ENCODE measurements at regions not wholly inside any gene's neighbourhood (a gene's known extent, or its start where the extent isn't known, plus 50 kb on each side); places are given as distances from the start of the nearest gene placed in this dataset.

GRCh38 chr13:106118996-106119395 lies 416.5 kb downstream of the EFNB2 start:
- Histone ChIP-seq H2AFZ (ENCODE audit: low read depth, low read length) (no peak overlapping the region), H3K4me1 (ENCODE audit: insufficient read depth, low read length) (0 out of 2 replicates have a peak, but pooled peaks cover 3% of the 10 kb centered on the region), H4K20me1 (ENCODE audit: insufficient read depth, low read length) (no peaks in the 10 kb centered on the region), H3K27ac (ENCODE audit: low read length) (no peak overlapping the region), H3K27me3 (ENCODE audit: insufficient read depth, low read length, poor library complexity) (no peaks in the 10 kb centered on the region), H3K79me2 (ENCODE audit: insufficient read depth, low read length) (no peaks in the 10 kb centered on the region), H3K9ac (ENCODE audit: low read depth, low read length) (no peak overlapping the region), H3K9me3 (ENCODE audit: insufficient read depth, low read length, severe bottlenecking) (no peaks in the 10 kb centered on the region), H3K36me3 (ENCODE audit: insufficient read depth, low read length) (no peaks in the 10 kb centered on the region), H3K4me2 (ENCODE audit: insufficient read depth, low read length) (no peak overlapping the region), H3K4me3 (ENCODE audit: low read depth in 1 of 2, low read length in 2 of 2) (no peak overlapping the region)
- no peak for TF ChIP-seq EZH2 (IDR thresholded peaks at IDR 0.05; ENCODE audit: borderline replicate concordance, low read depth, low read length, severe bottlenecking)
- TF ChIP-seq CTCF (IDR thresholded peaks at IDR 0.05; ENCODE audit: borderline replicate concordance, extremely low read depth, low read length, poor library complexity, severe bottlenecking): no peak
- no peak for ATAC-seq (ENCODE audit: insufficient read depth, low read depth)
- DNase-seq: no peak

GRCh38 chr13:106118050-106118449 lies 417.4 kb downstream of the EFNB2 start:
- H3K9ac ChIP-seq (ENCODE audit: low read depth, low read length): no peak overlapping the region
- no peaks in the 10 kb centered on the region for H3K27me3 ChIP-seq (ENCODE audit: insufficient read depth, low read length, poor library complexity)
- ATAC-seq (ENCODE audit: insufficient read depth, low read depth) (no peak), DNase-seq (no peak)
- H4K20me1 ChIP-seq (ENCODE audit: insufficient read depth, low read length): no peaks in the 10 kb centered on the region
- H3K4me3 ChIP-seq (ENCODE audit: low read depth in 1 of 2, low read length in 2 of 2): no peak overlapping the region
- no peaks in the 10 kb centered on the region for H3K36me3 ChIP-seq (ENCODE audit: insufficient read depth, low read length)
- TF ChIP-seq EZH2 (IDR thresholded peaks at IDR 0.05; ENCODE audit: borderline replicate concordance, low read depth, low read length, severe bottlenecking) (no peak), CTCF (IDR thresholded peaks at IDR 0.05; ENCODE audit: borderline replicate concordance, extremely low read depth, low read length, poor library complexity, severe bottlenecking) (no peak)
- H3K79me2 ChIP-seq (ENCODE audit: insufficient read depth, low read length): no peaks in the 10 kb centered on the region
- H2AFZ ChIP-seq (ENCODE audit: low read depth, low read length): no peak overlapping the region
- H3K9me3 ChIP-seq (ENCODE audit: insufficient read depth, low read length, severe bottlenecking): no peaks in the 10 kb centered on the region
- no peak overlapping the region for H3K4me2 ChIP-seq (ENCODE audit: insufficient read depth, low read length)
- no peak overlapping the region for H3K27ac ChIP-seq (ENCODE audit: low read length)
- 0 out of 2 replicates have a peak, but pooled peaks cover 3% of the 10 kb centered on the region for H3K4me1 ChIP-seq (ENCODE audit: insufficient read depth, low read length)

- Histone ChIP-seq H3K27me3 (ENCODE audit: insufficient read depth, low read length, poor library complexity) (no peaks in the 10 kb centered on the region), H3K9me3 (ENCODE audit: insufficient read depth, low read length, severe bottlenecking) (no peaks in the 10 kb centered on the region), H4K20me1 (ENCODE audit: insufficient read depth, low read length) (no peaks in the 10 kb centered on the region), H3K27ac (ENCODE audit: low read length) (no peak overlapping the region), H3K4me1 (ENCODE audit: insufficient read depth, low read length) (0 out of 2 replicates have a peak, but pooled peaks cover 3% of the 10 kb centered on the region), H2AFZ (ENCODE audit: low read depth, low read length) (no peak overlapping the region), H3K36me3 (ENCODE audit: insufficient read depth, low read length) (no peaks in the 10 kb centered on the region), H3K4me3 (ENCODE audit: low read depth in 1 of 2, low read length in 2 of 2) (no peak overlapping the region), H3K9ac (ENCODE audit: low read depth, low read length) (no peak overlapping the region), H3K79me2 (ENCODE audit: insufficient read depth, low read length) (no peaks in the 10 kb centered on the region), H3K4me2 (ENCODE audit: insufficient read depth, low read length) (no peak overlapping the region)
- no peak for DNase-seq
- no peak for ATAC-seq (ENCODE audit: insufficient read depth, low read depth)
- TF ChIP-seq CTCF (IDR thresholded peaks at IDR 0.05; ENCODE audit: borderline replicate concordance, extremely low read depth, low read length, poor library complexity, severe bottlenecking): no peak
- no peak for TF ChIP-seq EZH2 (IDR thresholded peaks at IDR 0.05; ENCODE audit: borderline replicate concordance, low read depth, low read length, severe bottlenecking)
Measured at GRCh38 chr13:106117640-106118039, 417.8 kb downstream of the EFNB2 start.

GRCh38 chr13:106117035-106117434 lies 418.4 kb downstream of the EFNB2 start:
- Histone ChIP-seq H4K20me1 (ENCODE audit: insufficient read depth, low read length) (no peaks in the 10 kb centered on the region), H3K27me3 (ENCODE audit: insufficient read depth, low read length, poor library complexity) (no peaks in the 10 kb centered on the region), H3K9me3 (ENCODE audit: insufficient read depth, low read length, severe bottlenecking) (no peaks in the 10 kb centered on the region), H3K4me3 (ENCODE audit: low read depth in 1 of 2, low read length in 2 of 2) (no peak overlapping the region), H3K4me1 (ENCODE audit: insufficient read depth, low read length) (no peaks in the 10 kb centered on the region), H2AFZ (ENCODE audit: low read depth, low read length) (no peak overlapping the region), H3K27ac (ENCODE audit: low read length) (no peak overlapping the region), H3K79me2 (ENCODE audit: insufficient read depth, low read length) (no peaks in the 10 kb centered on the region), H3K4me2 (ENCODE audit: insufficient read depth, low read length) (no peak overlapping the region), H3K36me3 (ENCODE audit: insufficient read depth, low read length) (no peaks in the 10 kb centered on the region), H3K9ac (ENCODE audit: low read depth, low read length) (no peak overlapping the region)
- ATAC-seq (ENCODE audit: insufficient read depth, low read depth) (no peak), DNase-seq (no peak)
- TF ChIP-seq CTCF (IDR thresholded peaks at IDR 0.05; ENCODE audit: borderline replicate concordance, extremely low read depth, low read length, poor library complexity, severe bottlenecking) (no peak), EZH2 (IDR thresholded peaks at IDR 0.05; ENCODE audit: borderline replicate concordance, low read depth, low read length, severe bottlenecking) (no peak)
